ENCODE measurements at regions not wholly inside any gene's neighbourhood (a gene's known extent, or its start where the extent isn't known, plus 50 kb on each side); places are given as distances from the start of the nearest gene placed in this dataset.

- H3K4me3 ChIP-seq (ENCODE audit: low read depth, low read length): no peak overlapping the region
- CTCF ChIA-PET: no interaction called here
- DNase-seq (ENCODE audit: low read depth, low spot score): no peak
- no peak for TF ChIP-seq CTCF (IDR thresholded peaks at IDR 0.05; ENCODE audit: insufficient read depth, low read length, missing control alignments)
- POLR2A ChIA-PET: no interaction called here
Observed at GRCh38 chr18:62629031-62629430, 86.3 kb upstream of the PHLPP1 start.

GRCh38 chr18:62631173-62631572 lies 84.2 kb upstream of the PHLPP1 start:
- TF ChIP-seq CTCF (IDR thresholded peaks at IDR 0.05; ENCODE audit: insufficient read depth, low read length, missing control alignments): no peak
- DNase-seq (ENCODE audit: low read depth, low spot score): no peak
- POLR2A ChIA-PET: no interaction called here
- no peak overlapping the region for H3K4me3 ChIP-seq (ENCODE audit: low read depth, low read length)
- CTCF ChIA-PET: no interaction called here

GRCh38 chr18:62632788-62633455 lies 82.4 kb upstream of the PHLPP1 start:
- DNase-seq (ENCODE audit: low read depth, low spot score): no peak
- TF ChIP-seq CTCF (IDR thresholded peaks at IDR 0.05; ENCODE audit: insufficient read depth, low read length, missing control alignments): no peak
- ChIA-PET CTCF (no interaction called here), POLR2A (no interaction called here)
- no peak overlapping the region for H3K4me3 ChIP-seq (ENCODE audit: low read depth, low read length)

- ChIA-PET CTCF (no interaction called here), POLR2A (no interaction called here)
- H3K4me3 ChIP-seq (ENCODE audit: low read depth, low read length): no peak overlapping the region
- TF ChIP-seq CTCF (IDR thresholded peaks at IDR 0.05; ENCODE audit: insufficient read depth, low read length, missing control alignments): no peak
- DNase-seq (ENCODE audit: low read depth, low spot score): no peak
Observed at GRCh38 chr18:62634458-62634857, 80.9 kb upstream of the PHLPP1 start.

GRCh38 chr18:62634979-62635630 lies 80.2 kb upstream of the PHLPP1 start:
- no peak for DNase-seq (ENCODE audit: low read depth, low spot score)
- ChIA-PET POLR2A (no interaction called here), CTCF (no interaction called here)

More at GRCh38 chr18:62634979-62635630, 80.2 kb upstream of the PHLPP1 start:
- no peak for TF ChIP-seq CTCF (IDR thresholded peaks at IDR 0.05; ENCODE audit: insufficient read depth, low read length, missing control alignments)
- H3K4me3 ChIP-seq (ENCODE audit: low read depth, low read length): no peak overlapping the region

All from AG04449 (cell line).